SK-N-MC (cell line): ENCODE measurements at regions not wholly inside any gene's neighbourhood (a gene's known extent, or its start where the extent isn't known, plus 50 kb on each side); places are given as distances from the start of the nearest gene placed in this dataset.

ENCODE experiments used
- EZH2 ChIP-seq: fragments of 200-600 bp; sonication (generic); IDR thresholded peaks from one replicate; pipeline ENCODE4 v1.6.1; 2017; ENCODE audit warnings: antibody characterized with exemption
- POLR2AphosphoS5 ChIP-seq: IDR thresholded peaks from 2 replicates; pipeline ENCODE4 v1.6.1; 2012; ENCODE audit warnings: mild to moderate bottlenecking, low read depth, low read length, borderline replicate concordance

GRCh38 chr2:175766880-175767279 lies 235.2 kb downstream of the LNPK start:
- TF ChIP-seq POLR2AphosphoS5: no peak
- no peak for TF ChIP-seq EZH2
